ENCODE measurements at regions not wholly inside any gene's neighbourhood (a gene's known extent, or its start where the extent isn't known, plus 50 kb on each side); places are given as distances from the start of the nearest gene placed in this dataset.

GRCh38 chr1:80565406-80565805 is 1235.3 kb upstream of the ADGRL2 start:
- TF ChIP-seq, protein P1, sequence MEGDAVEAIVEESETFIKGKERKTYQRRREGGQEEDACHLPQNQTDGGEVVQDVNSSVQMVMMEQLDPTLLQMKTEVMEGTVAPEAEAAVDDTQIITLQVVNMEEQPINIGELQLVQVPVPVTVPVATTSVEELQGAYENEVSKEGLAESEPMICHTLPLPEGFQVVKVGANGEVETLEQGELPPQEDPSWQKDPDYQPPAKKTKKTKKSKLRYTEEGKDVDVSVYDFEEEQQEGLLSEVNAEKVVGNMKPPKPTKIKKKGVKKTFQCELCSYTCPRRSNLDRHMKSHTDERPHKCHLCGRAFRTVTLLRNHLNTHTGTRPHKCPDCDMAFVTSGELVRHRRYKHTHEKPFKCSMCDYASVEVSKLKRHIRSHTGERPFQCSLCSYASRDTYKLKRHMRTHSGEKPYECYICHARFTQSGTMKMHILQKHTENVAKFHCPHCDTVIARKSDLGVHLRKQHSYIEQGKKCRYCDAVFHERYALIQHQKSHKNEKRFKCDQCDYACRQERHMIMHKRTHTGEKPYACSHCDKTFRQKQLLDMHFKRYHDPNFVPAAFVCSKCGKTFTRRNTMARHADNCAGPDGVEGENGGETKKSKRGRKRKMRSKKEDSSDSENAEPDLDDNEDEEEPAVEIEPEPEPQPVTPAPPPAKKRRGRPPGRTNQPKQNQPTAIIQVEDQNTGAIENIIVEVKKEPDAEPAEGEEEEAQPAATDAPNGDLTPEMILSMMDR (IDR thresholded peaks at IDR 0.05) = no peak
- TF ChIP-seq POLR2A (IDR thresholded peaks at IDR 0.05) = no peak
